WI38 (cell line): ENCODE measurements at regions not wholly inside any gene's neighbourhood (a gene's known extent, or its start where the extent isn't known, plus 50 kb on each side); places are given as distances from the start of the nearest gene placed in this dataset.

Experiments used
- H3K4me3 ChIP-seq: 2 replicates; pipeline ENCODE4 v1.5.1; 2011; ENCODE audit warnings: low read depth, mild to moderate bottlenecking, control low read depth, low read length
- TF ChIP-seq, protein P1 (sequence below): IDR thresholded peaks from 2 replicates; pipeline ENCODE4 v1.5.1; 2012; ENCODE audit warnings: low read depth, mild to moderate bottlenecking, control low read depth, low read length

DNA sequence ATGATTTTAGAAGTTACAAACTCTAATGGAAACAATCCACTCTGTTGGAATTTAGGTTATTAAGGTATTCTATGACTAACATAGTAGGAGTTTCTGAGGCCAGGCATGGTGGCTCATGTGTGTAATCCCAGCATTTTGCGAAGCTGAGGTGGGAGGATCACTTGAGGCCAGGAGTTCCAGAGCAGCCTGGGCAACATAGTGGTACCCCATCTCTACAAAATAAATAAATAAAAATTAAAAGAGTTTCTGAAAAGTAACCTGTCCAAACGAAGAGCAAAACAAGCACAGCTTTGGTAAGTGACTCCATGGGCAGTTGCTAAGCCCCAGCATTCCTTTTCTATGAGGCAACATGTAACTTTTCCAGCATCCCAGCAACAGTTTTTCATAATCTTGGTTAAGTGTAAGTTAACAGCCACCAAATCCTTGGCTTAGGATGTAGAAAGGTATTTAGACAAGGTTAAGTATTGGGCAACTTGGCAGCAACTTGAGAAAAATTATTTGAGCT lies 86.3 kb downstream of the SOX4 start:
- no peak overlapping the region for H3K4me3 ChIP-seq
- TF ChIP-seq, protein P1, sequence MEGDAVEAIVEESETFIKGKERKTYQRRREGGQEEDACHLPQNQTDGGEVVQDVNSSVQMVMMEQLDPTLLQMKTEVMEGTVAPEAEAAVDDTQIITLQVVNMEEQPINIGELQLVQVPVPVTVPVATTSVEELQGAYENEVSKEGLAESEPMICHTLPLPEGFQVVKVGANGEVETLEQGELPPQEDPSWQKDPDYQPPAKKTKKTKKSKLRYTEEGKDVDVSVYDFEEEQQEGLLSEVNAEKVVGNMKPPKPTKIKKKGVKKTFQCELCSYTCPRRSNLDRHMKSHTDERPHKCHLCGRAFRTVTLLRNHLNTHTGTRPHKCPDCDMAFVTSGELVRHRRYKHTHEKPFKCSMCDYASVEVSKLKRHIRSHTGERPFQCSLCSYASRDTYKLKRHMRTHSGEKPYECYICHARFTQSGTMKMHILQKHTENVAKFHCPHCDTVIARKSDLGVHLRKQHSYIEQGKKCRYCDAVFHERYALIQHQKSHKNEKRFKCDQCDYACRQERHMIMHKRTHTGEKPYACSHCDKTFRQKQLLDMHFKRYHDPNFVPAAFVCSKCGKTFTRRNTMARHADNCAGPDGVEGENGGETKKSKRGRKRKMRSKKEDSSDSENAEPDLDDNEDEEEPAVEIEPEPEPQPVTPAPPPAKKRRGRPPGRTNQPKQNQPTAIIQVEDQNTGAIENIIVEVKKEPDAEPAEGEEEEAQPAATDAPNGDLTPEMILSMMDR = no peak

GRCh38 chr6:21680611-21681010 lies 87.1 kb downstream of the SOX4 start:
- no peak overlapping the region for H3K4me3 ChIP-seq
- TF ChIP-seq, protein P1 = no peak

DNA sequence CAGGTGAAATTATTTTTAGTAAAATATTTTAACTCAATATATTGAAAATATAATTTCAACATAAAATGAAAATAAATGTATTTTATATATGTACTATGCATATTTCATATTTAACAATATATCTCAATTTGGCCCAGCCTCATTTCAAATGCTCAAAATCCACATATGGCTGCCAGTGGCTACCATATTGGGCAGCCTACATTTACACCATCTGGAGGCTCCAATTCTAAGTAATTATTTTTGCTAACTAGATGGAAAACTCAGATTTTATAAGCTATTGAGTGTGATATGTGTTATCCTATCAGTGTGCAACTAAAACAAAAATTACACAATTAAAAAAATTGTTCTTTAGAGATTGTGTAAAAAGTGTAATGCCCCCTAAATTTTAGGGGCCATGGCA lies 96.9 kb downstream of the SOX4 start:
- H3K4me3 ChIP-seq = no peak overlapping the region
- TF ChIP-seq, protein P1 = no peak

DNA sequence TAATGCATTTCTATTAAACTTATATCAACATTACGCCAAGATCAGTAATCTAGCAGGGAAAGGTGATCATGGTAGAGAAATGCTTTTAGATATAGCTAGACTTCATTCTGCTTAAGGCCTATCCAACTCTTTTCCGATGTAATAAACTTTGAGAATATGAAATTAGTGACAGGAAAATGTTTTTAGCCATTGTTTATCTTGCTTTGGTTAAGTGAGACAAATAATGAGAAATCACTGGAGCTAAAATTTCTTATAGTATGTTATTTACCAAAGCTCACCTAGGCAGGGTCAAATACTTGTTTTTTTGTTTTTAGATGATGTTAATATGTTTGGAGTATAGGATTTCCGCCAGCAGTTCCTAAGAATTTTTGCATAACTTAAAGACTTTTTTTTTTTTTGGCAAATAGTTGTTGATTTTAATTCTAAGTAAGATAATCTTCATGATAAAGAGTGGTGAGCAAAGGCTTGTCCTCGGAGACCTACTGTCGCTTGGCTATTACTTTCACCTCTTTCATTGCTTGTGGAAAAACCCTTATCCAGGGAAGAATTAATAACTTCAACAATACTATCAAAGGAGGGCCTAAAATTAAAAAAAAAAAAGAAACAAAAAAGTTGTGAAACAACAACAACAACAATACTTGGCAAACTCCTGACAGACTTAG lies 98.3 kb downstream of the SOX4 start:
- H3K4me3 ChIP-seq = no peak overlapping the region
- TF ChIP-seq, protein P1 = no peak

GRCh38 chr6:21692721-21693120 lies 99.2 kb downstream of the SOX4 start:
- no peak overlapping the region for H3K4me3 ChIP-seq
- TF ChIP-seq, protein P1 = no peak

GRCh38 chr6:21694168-21694567 lies 100.6 kb downstream of the SOX4 start:
- H3K4me3 ChIP-seq = no peak overlapping the region
- TF ChIP-seq, protein P1 = no peak

DNA sequence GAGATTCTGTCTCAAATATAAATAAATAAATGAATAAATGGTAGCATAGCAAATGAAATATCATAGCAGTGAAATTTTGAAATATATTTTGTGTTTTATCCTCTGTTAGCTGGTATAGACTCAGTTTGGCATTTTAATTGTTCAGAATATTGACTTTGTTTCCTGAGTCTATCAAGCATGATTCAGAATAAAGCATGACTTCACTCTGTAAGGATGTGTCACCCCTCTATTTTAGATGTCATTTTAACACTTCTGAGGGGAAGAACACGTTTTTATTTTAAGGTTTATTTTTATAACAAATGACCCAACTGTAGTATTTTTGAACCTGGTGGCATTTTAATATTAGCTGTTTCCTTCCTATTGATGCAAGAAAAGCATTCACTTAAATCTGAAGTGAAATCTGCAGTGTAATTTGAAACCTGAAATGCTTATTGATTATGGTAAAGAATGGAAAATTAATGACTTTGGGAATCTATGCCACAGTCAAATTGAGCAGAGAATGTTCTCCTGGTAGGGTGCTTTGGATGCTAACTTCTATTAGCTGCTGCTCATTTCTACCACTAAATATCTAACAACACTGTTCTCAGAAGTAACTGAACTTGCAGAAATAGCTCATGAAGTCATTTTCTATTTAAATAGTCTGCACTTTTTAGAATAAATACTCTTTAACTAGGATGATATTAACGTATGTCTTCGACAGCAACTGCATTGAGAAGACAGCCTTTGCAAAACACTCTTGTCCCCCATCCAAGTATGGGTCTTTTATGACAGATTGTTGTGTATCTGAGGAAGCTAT lies 114.2 kb downstream of the SOX4 start:
- TF ChIP-seq, protein P1 = no peak
- H3K4me3 ChIP-seq = no peak overlapping the region
